ENCODE measurements at regions not wholly inside any gene's neighbourhood (a gene's known extent, or its start where the extent isn't known, plus 50 kb on each side); places are given as distances from the start of the nearest gene placed in this dataset.

- DNase-seq, result no peak
These were observed 143.8 kb upstream of the PPARGC1A start for GRCh38 chr4:24033626-24034025.

- peak; percentile 11 for DNase-seq
These were observed 142.6 kb upstream of the PPARGC1A start for GRCh38 chr4:24032371-24032989.

- DNase-seq, result no peak
These were observed 136.7 kb upstream of the PPARGC1A start for GRCh38 chr4:24026596-24026995.

- DNase-seq, result peak; percentile 20
These were observed 134.8 kb upstream of the PPARGC1A start for GRCh38 chr4:24024605-24025004.

GRCh38 chr4:24024157-24024556 lies 134.3 kb upstream of the PPARGC1A start:
- DNase-seq, result peak; percentile 57

GRCh38 chr4:24015782-24016181 lies 125.9 kb upstream of the PPARGC1A start:
- DNase-seq, result no peak

- no peak for DNase-seq
These were observed 124.0 kb upstream of the PPARGC1A start for GRCh38 chr4:24013668-24014422.

GRCh38 chr4:24010994-24011393 lies 121.1 kb upstream of the PPARGC1A start:
- no peak for DNase-seq

GRCh38 chr4:24010573-24010972 lies 120.7 kb upstream of the PPARGC1A start:
- DNase-seq, result no peak

- no peak for DNase-seq
These were observed 118.0 kb upstream of the PPARGC1A start for GRCh38 chr4:24007860-24008261.

GRCh38 chr4:24006269-24006668 lies 116.4 kb upstream of the PPARGC1A start:
- DNase-seq, result no peak

GRCh38 chr4:24003926-24004325 lies 114.1 kb upstream of the PPARGC1A start:
- DNase-seq, result peak; percentile 8

GRCh38 chr4:24003496-24003895 lies 113.6 kb upstream of the PPARGC1A start:
- DNase-seq, result peak; percentile 7

- DNase-seq, result peak; percentile 18
These were observed 112.6 kb upstream of the PPARGC1A start for GRCh38 chr4:24002330-24002966.

- no peak for DNase-seq
These were observed 111.9 kb upstream of the PPARGC1A start for GRCh38 chr4:24001486-24002329.

- no peak for DNase-seq
These were observed 110.6 kb upstream of the PPARGC1A start for GRCh38 chr4:24000470-24000831.

- DNase-seq, result peak; percentile 11
These were observed 110.0 kb upstream of the PPARGC1A start for GRCh38 chr4:23999714-24000469.

GRCh38 chr4:23993373-23993772 lies 103.5 kb upstream of the PPARGC1A start:
- DNase-seq, result no peak

GRCh38 chr4:23991444-23991843 lies 101.6 kb upstream of the PPARGC1A start:
- no peak for DNase-seq

- DNase-seq, result no peak
These were observed 96.4 kb upstream of the PPARGC1A start for GRCh38 chr4:23986270-23986669.

- peak; percentile 24 for DNase-seq
These were observed 91.5 kb upstream of the PPARGC1A start for GRCh38 chr4:23981328-23981727.

GRCh38 chr4:23979534-23979933 lies 89.7 kb upstream of the PPARGC1A start:
- no peak for DNase-seq
